ENCODE measurements at regions not wholly inside any gene's neighbourhood (a gene's known extent, or its start where the extent isn't known, plus 50 kb on each side); places are given as distances from the start of the nearest gene placed in this dataset.
"Not testable (repeated sequence)": the region's sequence is repeated elsewhere in the genome, so short reads cannot be mapped to it uniquely, and the experiment has no call there.

DNA sequence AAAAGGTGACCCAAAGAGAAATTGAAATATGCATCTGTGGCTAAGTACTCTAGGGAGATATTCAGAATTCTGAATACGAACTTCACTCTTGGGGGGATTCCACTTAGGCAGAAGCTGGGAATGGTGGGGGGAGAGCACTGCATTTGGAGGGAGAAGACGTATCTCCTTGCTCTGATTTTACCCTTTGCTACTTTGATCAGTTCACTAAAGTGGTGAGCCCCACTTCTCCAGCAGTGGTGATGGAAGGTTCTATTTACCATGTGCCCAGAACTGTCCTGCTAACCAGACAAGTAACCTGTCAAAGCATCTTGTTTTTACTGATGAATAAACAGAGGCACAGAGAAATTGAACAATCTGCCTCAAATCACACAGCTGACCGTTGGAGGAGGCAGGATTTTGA is 483.4 kb downstream of the SIPA1L2 start:
- no peak for DNase-seq

DNA sequence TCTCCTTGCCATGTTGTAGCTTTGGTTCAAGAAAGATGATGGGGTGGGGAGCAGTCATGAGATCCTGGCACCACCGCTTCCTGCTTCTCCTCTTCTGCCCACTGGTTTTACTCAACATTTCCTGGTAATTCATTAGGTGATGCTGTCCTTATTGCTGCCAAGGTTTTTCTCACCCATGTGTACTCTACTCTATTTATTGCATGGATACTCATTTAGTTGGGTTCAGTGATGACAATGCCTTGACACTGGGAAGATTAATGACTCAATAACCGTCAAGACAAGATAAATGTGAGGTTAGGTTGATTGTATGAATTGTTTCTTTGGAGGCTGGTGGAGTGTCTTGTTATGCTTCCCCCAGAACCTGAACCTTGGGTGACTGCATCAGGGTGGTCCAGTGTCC is 484.2 kb downstream of the SIPA1L2 start:
- no peak for DNase-seq

DNA sequence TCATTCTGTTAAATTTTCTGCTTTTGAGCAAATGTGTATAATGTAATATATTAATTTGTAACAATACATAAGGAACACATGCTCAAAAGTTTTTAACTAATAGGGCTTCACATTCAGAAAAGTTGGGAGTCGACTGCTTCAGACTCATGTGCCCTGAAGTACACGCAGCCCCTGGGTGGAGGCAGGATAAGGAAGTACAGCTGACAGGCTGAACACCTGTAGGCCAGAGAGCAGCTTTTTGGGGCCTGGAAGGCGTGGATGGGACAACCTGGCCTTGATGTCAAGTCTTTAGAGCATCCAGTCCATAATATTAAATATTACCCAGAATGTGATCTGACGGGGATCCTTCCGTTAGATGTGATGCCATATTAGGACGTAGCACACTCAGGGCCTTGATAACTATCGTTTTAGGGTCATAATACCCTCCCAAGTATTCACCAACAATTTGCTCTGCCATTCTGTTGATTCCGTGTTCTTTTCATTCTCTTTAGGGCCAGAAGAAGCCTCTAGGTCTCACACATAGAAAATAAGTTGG is 485.2 kb downstream of the SIPA1L2 start:
- DNase-seq: no peak

DNA sequence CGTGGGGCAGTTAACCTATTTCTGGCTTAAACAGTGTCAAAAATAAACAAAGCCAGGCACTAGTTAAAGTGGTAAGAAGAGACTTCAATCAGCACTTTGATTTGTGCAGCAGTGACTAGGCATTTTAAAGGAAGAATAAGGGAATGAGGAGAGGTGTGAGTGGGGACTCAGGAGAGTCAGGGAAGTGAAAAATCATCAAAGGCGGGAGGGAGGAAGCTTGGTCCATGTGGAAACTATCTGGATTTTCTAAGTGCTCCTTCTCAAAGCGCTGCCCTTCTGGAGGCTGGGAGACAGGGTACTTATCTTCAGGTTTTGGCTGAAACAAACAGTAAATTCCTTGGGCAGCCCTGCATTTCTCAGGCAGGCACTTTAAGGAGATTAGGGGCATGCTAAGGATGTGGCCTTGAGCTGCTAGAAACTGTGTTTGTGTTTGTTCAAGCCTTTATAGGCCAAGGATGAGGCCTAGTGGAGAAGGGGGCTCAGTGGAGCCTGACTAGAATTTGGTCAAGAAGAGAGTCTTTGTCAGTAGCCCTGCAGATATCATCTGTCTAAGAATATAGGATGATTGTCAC is 486.5 kb downstream of the SIPA1L2 start:
- DNase-seq: no peak

DNA sequence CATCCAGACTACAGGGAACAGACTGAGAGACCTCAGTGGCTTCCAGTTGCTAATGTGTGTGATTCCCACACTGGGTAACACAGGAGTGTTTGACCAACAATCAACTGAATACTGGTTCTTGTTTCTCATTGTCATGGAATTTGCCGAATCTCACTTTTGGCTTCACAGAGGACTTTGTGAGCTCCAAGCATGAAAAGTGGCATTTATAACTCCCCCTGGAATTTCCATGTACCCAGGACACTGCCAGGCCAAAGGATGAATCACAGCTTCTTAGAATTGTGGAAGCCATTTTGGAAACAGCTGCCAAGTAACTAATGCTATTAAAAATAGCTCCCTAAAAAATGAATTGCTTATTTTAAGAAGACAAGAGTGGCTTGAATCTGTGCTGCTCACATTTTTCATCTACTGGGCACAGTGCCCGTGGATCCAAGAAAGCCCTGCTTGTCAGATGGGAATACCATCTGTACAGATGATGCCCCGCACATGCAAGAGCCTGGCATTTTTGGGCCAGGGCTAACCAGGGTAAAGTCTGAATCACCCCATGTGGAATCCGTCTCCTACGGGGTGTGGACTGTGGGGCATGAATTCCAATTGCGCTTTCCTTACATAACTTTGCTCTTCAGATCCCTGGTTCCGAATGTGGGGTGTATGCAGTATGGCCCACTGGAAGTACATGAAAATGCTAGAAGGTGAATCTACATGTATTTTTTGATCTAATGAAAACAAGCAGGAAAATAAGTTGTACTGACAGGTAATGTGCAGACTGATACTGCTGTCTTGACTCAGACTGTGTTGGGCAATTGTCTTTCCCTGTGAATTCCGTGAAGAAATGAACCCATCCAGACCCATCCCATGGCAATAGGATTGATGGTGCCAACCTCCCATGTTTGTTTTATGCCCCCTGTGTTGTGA is 487.3 kb downstream of the SIPA1L2 start:
- no peak for DNase-seq

DNA sequence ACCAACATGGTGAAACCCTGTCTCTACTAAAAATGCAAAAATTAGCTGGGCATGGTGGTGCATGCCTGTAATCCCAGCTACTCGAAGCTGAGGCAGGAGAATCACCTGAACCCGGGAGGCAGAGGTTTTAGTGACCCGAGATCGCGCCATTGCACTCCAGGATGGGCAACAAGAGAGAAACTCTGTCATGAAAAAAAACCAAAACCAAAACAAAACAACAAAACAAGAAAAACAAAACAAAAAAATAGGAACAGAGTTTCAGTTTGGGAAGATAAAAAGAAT is 488.8 kb downstream of the SIPA1L2 start:
- not testable (repeated sequence) for DNase-seq

GRCh38 chr1:232140419-232141166 is 489.3 kb downstream of the SIPA1L2 start:
- DNase-seq: no peak

GRCh38 chr1:232139444-232139843 is 490.5 kb downstream of the SIPA1L2 start:
- no peak for DNase-seq

DNA sequence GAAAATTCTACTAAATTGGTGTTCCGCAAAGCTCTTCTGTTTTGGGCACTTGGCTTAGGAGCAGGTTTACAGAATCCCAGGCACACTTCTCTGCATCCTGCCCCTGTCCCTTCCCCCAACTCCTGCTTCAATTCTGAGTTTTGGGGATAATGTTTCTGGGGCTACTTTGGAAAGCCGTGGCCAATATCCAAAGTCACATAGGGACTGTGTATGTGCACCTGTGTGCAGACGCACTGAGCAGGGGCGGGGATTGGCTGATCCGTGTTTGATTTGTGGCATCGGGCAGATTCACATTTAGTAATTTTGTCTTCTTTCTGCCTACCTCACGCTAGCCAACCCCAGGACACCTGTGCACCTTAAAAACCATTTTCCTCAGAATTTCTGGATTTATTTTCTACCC is 491.9 kb downstream of the SIPA1L2 start:
- no peak for DNase-seq

- DNase-seq: no peak
Observed at GRCh38 chr1:232137066-232137465, 492.9 kb downstream of the SIPA1L2 start.

DNA sequence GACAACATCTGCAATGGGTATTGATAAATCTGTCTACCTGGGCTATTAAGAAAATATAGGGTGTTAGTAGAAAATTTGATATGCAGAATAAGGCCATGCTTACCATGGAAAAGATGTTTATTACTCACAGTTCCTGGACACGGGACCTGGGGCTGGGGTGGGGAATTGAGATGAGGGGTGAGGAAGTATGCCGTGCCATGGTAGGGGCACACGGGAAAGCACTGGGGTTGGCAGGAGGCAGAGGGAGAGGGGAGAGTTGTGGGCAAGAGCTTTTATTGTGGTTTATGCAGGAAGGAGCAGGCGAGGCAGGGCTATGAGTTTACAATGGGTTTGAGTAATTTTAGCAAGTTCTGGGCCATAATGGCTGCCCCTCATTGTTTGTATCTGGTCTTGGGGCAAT is 493.8 kb downstream of the SIPA1L2 start:
- DNase-seq: no peak

DNA sequence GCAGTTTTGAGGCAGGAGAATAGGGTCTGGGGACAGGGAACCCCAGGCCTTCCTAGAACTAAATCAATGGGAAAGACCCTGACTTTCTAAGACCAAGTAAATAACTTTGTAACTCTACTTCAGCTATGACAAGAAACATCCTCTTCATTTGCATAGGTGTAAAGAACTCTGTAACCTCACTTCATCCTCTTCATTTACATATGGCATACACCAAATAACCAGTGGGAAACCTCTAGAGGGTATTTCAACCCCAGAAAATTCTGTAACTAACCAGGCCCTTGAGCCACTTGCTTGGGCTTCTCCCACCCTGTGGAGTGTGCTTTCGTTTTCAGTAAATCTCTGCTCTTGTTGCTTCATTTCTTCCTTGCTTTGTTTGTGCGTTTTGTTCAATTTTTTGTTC is 495.6 kb downstream of the SIPA1L2 start:
- DNase-seq: no peak

DNA sequence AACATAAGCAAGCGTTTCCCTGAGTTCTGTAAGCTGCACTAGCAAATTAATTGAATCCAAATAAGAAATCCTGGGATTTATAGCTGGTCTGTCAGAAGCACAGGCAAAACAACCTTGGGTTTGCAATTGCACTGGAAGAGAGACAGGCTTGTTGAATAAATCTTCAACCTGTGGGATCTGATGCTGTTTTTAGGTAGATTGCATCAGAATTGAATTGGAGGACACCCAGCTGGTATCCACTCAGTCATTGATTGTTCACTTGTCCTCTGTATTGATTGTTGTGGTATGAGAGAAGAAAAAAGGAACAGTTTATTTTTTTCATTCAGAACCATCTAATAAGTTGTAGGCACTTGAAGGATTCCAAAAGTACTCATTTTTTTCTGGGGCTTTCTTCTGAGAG is 497.4 kb downstream of the SIPA1L2 start:
- no peak for DNase-seq

- DNase-seq: no peak
Observed at GRCh38 chr1:232131715-232132391, 498.1 kb downstream of the SIPA1L2 start.

- no peak for DNase-seq
Observed at GRCh38 chr1:232130815-232131480, 499.0 kb downstream of the SIPA1L2 start.

- peak; percentile 9 for DNase-seq
Observed at GRCh38 chr1:232127190-232127589, 500.6 kb downstream of the DISC1 start.

GRCh38 chr1:232123775-232124659 is 497.4 kb downstream of the DISC1 start:
- DNase-seq: no peak

GRCh38 chr1:232117903-232118302 is 491.3 kb downstream of the DISC1 start:
- not testable (repeated sequence) for DNase-seq

DNA sequence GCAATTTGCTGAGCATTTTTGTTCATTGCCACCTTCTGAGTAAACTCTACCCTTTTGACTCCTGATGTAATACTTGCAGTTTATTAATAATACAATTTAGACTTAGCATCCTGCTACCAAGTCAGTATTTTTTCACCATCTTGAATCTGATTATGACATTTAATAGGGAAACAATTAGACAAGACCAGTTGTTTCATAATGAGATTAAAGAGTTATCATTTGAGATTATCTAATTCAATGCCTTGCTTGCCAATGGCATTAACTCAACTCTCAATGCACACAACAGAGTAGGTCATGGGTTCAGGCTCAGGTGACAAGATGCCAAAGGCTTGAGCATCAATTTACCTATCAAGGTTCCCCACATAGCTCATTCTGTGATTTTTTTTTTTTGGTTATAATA is 488.4 kb downstream of the DISC1 start:
- DNase-seq: no peak

DNA sequence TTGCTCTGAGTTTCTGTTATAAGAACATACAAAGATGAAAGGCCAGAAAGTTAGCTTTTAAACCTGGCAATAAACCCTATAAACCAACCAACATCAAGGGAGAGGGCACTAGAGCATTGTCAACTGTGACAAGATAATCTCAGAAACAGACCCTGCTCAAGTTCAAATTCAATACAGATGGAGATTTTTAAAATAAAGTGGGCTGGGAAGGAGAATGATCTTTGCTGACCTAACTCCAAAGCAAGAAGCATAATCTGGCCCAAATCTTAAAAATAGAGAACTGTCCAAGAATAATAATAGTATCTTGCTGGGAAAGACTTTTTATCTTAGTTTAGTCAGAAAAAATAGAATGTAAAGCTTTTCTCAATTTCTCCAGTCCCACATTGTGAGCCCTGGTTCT is 485.5 kb downstream of the DISC1 start:
- DNase-seq: no peak

DNA sequence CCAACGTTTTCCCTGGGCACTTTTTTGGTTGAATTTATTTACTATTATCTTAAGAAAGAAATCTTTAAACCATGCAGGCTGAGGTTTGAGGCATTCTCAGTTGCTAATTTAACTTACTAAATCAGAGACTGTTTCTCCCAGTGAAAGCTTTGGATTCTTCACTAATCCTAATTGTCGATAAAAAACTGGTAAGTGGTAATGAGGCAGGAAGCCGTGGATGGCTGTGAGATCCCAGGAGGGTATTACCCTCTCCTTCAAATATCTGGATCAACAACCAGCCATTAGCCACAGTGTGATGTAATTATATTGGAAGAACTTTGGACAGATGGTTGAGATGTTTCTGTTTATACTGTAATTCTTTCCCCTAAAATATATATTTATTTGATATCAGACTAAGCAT is 485.0 kb downstream of the DISC1 start:
- no peak for DNase-seq

Data from inflammatory macrophage treated with lipopolysaccharide for 4 hours (primary cell).